DMS79 (cell line): ENCODE measurements at regions not wholly inside any gene's neighbourhood (a gene's known extent, or its start where the extent isn't known, plus 50 kb on each side); places are given as distances from the start of the nearest gene placed in this dataset.

ENCODE experiments used
- DNase-seq: peaks from one replicate; lab custom pipeline; 2025; lab: John Stamatoyannopoulos, UW

DNA sequence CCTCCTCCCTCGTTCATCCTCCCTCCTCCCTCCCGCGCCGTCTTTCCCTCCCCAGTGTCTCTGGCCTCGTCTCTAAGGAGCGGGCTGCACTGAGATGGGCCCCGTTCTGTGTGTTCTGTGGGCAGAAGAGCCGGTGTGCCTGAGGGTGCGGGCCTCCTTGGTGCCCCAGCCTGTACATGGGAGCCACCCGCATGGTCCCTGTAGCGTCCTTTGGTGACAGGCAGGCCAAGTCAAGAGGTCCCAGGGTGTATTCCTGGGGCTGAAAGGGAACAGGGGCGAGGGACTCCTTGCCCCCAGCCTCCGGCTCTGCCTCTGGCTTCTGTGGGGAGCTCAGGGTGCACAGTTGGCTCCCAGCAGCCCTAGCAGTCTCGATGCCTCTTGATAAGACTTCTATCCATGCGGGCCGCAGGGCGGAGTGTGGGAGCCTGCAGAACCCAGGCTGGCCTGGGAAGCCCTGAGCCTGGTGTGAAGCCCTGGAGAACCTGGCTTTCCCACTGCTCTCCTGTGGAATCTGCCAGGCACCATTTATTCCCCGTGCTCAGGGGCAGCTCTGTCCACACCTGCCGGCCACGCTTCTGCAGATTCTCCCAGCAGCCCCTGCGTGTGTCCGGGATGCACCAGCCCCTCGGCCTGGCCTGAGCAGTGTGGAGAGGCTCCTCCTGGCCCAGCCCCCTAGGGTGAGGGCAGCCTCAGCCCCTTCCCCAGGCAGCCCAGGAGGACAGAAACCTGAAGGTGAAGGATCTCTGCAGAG is 181.3 kb downstream of the KIF26A start:
- DNase-seq, result no peak

DNA sequence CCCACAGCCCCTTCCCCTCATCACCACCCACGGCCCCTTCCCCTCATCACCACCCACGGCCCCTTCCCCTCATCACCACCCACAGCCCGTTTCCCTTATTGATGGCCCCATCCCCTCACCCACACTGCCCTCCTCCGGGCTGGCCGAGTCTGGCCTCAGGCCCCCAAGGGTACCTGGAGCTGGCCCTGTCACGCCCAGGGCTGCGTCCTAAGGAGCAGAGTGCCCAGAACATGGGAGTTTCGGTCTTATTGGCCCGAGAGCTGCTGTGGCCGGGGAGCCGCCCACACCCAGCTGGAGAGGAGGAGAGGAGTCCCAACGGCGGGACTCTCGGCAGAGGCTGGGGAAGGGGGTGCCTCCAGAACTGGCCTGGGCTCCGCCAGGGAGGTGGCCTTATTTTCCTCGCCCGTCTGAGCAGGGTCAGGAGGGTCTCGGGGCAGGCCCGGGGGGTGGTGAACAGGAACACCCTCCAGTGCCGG is 182.3 kb downstream of the KIF26A start:
- DNase-seq, result no peak

DNA sequence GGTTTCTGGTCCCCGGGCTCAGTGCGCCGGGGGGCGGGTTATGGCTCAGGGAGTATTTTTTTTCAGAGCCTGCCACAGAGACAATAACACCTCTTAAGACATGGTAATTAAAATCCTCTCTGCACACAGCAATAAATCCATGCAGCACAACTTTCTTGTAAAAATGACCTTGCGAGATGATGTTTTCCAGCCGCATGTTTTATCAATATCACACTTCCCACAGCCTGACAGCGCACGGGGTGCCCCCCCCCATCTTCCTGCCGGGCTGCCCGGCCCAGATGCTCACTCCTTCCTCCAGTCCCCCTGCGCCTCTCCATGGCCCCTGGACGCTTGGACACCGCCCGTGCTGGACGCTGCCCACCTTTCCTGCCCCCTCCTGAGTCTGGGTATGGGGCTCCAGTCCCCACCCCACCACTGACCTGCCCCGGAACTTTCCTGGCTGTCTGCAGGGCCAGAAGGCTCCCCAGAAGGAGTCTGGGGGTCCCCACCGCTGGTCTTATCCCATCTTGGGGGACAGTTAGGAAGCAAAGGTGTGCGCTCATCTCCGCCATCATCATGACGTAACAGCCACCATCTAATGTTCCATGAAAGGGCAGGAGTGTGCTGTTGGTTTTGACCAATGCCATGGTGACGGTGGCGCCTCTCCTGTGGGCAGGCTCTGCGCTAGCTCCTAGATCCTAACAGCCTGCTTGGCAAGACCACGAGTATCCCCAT is 182.9 kb downstream of the KIF26A start:
- DNase-seq, result no peak

DNA sequence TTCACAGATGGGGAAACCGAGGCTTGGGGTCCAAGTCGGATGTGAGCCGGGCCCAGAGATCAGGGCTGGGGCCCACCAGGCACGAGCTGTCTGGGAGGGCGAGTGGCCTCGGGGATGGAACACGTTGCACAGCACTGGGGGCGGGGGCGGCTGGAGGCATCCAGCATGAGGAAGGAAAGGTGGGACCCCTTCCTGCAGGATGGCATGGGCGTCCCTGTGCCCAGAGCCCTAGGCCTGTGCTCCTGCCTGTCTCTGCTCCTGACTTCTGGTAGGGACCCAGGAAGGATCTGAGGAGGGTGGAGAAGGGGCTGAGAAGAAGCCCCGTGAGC is 183.4 kb downstream of the KIF26A start:
- no peak for DNase-seq

DNA sequence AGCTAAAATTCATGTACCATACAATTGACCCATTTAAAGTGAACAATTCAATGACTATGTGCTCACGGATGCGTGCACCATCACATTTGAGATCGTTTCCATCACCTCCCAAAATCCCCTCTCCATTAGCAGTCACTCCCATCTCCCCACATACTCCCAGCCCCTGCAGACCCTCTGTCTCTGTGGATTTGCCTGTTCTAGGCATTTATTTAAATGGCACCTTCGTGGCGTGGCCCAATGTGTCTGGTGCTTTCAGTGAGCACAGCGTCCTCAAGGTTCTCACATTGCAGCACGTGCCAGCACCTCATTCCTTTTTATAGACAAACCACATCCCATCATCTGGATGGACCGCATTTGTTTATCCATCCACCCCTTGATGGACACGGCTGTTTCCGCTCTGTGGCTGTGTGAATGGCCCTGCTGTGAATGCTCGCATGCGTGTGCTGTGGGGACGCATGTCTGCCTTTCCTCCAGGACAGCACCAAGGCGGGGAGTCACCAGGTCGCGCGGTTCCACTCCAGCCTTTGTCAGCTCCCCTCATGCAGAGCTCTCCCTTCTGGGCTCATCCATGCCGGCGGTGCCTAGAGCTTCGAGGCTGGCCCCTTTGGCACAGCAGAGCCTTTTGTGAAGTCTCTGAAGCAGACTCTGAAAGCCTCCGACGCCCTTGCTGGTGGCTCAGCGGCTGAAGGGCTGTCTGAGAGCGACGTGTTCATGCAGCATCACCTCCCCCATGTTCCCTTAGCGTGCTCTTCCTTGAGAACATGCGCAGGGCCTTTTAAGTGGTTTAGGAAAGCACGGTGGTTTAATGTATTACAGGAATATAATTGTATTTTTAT is 184.4 kb downstream of the KIF26A start:
- peak; percentile 95 for DNase-seq

DNA sequence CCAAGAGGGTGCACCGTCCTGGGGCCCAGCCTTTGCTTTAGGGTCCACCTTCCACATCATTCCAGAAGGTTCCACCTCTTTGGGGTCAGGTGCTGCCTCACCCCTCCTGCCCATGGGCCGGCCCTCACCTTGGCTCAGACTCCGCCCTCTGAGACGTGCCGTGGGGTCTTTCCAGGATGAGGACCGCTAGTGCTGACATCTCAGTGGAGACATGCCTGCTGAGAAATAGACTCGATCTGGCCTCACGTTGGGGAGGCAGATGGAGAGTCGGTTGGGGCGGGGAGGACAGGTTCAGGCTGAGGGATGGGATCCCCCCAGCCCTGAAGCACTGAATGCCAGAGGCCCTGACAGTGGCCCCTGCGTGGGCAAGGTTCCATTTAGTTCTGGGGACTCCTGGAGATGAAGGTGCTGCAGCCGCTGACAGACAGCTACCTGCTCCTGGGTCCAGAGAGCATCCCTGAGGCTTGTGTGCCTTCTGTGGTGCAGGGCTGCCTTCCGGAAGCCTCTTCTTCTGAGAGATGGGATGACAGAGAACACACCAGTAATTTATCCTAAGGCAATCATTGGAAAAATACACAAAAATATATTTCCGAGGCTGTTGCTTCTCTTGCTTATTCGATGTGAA is 185.3 kb downstream of the KIF26A start:
- no peak for DNase-seq

DNA sequence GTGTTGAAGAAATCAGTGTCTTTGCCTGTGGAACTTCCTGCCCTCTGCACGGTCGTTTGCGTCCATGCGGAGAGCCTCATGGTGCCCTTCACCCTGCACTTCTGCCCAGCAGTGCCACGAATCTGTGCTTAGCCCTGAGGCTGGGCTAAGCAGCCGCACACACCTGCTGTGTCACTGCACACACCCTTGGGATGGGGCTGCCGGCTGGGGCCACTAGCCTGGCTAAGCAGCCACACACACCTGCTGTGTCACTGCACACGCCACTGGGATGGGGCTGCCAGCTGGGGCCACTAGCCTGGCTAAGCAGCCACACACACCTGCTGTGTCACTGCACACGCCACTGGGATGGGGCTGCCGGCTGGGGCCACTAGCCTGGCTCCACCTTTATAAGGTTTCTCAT is 188.5 kb downstream of the KIF26A start:
- DNase-seq, result no peak

DNA sequence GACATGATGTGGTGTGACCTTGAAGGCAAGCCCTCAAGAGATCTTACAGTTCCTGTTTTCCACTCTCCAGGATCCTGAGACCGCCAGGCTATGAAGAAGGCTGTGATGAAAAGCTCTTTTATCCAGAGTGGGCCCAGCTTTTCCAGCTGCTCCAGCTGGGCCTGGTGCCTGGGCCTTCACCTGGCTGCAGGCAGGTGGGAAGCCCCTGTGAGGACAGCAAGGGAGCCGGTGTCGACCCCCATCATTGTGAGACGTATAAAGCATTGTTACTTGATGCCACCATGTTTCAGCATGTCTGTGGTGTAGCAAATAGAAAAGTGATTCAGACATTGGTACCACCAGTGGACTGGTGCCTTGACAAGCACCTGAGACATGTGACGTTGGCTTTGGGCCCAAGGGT is 190.2 kb downstream of the KIF26A start:
- no peak for DNase-seq

DNA sequence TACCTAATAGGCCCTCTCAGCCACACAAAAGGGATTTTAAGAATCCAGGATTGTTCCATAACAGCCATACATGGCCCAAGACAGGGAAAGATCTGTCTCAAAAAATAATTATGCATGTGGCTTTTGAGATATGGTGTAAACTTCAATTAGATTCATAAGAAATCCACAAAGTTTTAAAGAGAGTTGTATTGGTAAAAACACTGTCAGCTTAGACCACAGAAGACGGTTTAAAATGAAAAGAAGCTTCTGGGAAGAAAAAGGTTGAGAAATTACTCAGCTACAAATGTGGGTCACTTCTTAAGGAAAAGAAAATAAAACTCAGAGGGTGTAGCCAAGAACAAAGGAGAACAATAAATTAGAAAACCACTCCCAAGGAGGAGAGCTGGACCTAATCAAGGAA is 191.4 kb downstream of the KIF26A start:
- DNase-seq, result no peak

DNA sequence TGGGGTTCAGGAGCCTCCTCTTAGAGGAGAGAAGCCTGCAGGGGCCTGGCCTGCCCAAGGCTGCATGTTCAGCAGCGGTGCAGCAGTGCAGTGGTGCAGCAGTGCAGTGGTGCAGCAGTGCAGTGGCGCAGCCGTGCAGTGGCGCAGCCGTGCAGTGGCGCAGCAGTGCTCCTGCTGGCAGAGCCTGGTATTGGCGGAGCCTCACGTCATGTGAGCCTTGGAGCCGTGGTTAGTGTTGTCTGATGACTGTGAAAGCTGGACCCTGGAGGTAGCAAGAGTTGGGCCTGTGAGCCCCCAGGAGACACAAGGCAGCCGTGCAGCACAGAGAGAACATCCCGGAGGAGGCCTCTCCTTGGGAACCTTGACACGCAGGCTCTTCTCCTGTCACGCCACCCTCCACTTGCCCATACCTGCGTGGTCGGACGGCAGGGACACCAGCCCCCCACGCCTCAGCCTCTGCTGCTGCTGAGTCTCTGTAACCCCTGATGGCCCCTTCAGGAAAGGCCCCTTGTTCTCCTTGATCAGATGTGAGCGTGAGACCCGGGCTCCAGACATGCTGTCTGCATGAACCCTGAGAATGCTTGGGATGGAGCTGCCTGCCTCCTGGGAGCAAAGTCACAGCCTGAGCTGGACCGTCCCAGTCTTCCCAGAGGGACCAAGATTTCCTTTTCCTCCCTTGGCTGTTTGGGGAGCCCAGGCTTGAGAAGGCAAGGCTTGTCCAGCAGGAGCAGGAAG is 193.7 kb downstream of the KIF26A start:
- DNase-seq, result no peak

DNA sequence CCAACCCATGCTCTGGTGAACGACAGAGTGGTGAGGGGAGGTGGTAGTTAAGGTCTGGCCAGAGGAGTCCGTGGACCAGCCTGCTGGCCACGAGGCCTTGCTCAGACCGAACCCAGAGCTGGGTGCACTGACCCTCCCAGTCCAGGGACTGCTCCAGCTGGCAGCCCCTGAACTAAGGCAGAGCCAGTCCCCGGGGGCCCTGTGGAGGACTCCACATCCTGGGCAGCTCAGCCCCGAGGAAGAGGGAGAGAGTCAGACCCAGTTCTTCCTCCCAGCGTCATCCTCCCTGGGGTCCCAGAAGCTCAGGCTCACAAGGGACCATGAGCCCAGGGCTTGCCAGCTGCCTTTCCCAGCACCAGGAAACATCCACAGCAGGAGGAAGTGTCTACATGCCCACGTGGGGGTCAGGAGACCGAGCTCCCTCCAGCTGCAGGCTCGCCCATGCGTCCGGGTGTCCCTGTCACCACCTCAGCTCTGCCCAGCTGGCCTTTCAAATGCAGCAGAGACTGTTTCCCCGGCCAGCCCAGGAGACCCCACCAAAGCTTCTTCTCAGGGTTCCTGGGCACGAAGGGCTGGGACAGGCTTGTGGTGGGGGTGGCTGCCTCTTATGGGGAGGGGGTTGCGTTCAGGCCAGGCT is 194.4 kb downstream of the KIF26A start:
- no peak for DNase-seq

DNA sequence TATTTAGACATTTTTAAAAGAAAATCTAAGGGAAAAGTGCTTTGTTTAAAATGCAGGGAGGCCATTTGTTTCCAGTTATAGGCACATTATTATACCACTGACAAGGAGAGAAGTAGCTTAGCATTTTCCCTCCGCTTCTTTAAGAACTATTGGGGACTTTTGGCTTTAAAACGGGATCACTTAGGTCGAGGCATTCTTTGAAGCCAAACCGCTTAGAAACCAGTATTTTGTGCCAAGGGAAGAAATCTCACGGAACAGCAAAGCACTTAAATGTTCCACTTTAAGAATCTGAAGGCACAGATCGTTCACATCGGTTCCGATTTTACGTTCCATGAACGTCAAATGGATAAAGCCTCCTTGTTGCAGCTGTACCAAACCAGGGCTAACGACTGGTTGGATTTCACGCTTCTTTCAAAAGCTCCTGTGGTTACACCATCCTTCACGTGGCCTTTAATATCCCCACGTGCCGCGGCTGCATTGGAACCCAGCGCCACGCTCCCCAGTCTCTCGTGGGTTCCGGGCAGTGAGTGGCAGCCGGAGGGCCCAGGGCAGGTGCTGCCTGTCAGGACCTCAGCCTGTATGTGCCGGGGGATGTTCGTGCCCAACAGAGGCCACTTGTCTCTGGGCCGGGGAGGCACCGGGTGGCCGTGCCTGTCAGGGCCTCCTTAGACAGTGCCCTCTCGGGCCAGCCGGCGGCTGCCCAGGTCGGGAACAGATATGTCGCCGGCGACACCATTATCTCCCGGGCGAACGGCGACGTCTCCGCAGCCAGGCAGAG is 195.4 kb downstream of the KIF26A start:
- DNase-seq, result no peak

DNA sequence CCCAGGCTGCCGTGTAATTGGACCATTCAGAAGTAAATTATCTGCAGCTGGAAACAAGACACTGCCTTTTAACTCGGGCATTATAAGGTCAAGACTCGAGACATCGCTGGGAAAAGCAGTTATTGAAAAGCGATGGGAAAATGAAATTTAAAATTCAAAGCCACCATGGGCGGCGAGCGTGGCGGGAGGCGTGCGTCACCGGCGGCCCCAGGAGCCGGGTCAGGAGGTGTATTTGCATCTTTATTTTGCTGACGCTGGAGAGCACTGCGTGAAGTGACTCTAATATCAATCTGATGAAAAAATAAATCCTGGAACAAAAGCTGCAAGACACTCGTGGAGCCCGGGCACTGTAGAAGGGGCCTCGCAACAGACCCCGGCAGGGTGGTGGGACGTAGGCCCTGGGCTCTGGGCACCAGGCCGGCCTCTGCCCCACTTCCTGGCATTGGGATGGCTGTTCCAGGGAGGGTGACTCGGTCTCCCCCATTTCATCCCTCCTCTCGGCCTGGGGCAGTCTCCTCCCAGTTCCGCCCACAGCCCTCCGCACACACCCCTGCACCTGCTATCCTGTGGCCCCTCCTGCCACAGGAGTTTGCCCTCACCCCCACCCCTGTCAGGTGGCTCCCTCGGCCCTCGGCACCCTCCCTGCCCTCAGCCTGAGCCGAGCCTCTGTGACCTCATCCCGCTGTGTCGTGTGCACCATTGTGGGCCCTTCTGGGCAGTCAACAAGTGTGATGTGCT is 196.2 kb downstream of the KIF26A start:
- no peak for DNase-seq

DNA sequence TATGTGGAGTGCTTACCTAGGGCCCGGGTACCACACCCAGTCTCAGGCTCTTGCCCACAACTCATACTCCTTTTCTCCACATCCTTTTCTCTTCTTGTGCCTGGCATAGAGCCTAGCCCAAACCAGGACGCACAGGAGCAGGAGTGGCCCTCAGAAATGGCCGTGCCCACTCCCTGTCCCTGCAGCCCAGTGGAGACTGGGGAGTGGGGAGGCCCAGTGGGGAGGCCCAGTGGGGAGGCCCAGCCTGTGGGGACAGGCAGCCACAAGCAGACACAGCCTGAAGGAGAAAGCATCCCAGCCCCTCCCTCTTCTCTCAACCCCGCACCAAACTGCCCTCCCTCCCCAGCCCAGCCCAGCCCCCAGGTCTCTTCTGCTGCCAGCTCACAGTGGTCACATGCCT is 196.8 kb downstream of the KIF26A start:
- no peak for DNase-seq

DNA sequence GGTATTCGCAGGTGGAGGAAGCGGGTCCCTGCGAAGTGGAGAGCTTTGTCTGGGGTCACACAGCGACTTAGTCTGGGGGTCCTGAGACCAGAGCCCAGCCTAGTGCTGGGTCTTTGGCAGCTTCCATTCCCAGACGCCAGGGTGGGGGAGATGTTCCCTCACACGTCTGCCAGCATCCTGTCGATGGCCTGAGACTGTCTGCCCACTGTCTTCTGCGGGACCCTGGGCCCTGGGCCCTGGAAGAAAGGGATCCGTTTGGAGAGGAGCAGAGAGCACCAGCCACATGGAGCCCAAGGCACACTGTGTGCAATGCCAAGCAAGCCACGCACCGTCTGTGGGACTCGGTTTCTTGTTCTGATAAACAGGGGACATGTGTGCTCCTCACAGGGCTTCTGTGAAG is 197.2 kb downstream of the KIF26A start:
- no peak for DNase-seq

DNA sequence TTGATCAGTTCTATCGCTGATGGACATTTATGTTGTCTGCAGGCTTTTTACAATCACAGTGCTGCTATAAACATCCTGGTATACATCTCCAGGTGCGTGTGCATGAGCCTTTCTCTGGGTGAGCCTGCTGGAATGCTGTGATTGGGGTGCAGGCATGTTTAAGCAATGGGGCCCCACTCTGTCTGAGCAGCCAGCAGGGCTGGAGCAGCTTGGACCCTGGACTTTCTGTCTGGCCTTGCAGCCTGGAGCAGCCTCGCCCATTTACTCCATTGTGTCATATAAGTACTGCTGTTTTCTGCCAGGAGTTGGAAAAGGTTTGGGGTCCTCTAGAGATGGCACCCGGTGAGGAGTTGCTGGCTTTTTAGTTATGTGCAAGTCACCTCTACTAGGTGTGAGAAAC is 199.0 kb downstream of the KIF26A start:
- DNase-seq, result no peak

DNA sequence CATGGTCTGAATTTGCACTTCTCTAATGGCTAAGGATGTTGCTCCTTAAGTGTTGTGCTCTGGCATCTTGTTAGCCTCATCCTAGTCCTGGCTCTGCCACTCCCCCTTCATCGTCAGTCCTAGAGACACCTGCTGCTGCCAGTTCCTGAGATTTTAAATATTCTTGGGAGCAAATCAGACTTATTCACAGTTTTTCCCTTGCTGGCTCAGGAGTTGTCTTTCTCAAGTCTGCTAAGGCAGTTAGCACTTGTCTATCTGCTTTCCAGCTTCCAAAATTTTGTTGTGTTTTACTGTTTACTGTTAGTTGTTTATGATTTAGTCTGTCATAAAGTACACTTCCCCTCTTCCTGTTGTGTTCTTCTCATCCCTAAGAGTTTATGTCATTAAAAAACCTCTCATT is 201.0 kb downstream of the KIF26A start:
- DNase-seq, result no peak

DNA sequence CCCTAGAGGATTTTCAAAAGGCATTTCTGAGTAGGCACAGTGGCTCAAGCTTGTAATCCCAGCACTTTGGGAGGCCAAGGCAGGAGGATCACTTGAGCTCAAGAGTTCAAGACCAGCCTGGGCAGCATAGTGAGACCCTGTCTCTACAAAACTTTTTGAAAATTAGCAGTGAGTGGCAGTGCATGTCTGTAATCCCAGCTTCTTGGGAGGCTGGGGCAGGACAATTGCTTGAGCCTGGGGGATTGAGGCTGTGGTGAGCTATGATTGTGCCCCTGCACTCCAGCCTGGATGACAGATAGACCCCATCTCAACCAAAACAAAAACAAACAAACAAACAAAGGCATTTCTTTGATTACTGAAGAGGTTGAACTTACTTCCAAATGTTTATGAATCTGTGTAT is 201.4 kb downstream of the KIF26A start:
- no peak for DNase-seq

DNA sequence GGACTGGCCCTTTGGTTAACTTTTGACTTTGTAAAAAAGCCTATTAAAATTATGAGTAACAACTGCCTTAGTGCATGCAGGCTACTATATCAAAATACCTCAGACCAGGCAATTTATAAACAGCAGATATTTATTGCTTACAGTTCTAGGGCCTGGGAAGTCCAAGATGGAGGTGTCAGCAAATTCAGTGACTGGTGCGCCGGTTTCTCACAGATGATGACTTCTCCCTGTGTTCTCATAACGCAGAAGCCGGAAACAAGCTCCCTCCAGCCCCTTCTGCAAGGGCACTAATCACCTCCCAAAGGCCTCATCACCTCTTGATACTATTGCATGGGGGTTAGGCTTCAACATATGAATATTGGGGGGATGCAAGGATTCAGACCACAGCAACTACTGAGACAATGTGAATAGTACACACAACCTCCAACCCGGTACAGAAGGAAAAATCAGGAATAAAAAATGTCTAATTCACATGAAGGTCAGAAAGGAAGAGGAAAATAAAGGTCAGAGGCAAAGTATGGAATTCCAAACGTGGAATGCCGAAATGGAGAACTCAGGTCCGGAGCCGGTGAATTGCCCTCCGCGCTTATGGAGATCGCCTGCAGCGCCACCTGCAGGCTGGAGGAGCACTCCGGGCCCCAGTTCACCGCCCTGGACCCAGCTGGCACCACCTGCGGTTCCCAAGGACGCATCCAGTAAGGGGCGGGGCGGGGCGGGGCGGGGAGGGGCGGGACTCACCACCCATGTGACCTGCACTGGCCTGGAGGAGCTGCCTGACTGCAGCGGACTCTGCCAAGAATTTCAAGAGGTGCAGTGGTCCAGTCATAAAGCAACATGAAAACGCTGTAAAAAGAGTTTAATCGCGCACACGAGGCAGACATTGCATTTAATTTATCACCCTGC is 203.4 kb downstream of the KIF26A start:
- DNase-seq, result no peak
